Neural progenitor cell (in vitro differentiated cells): ENCODE measurements at regions not wholly inside any gene's neighbourhood (a gene's known extent, or its start where the extent isn't known, plus 50 kb on each side); places are given as distances from the start of the nearest gene placed in this dataset.

ENCODE experiments used
- CTCF ChIP-seq: fragments of 200-600 bp; sonication (generic); IDR thresholded peaks from 2 replicates; pipeline ENCODE4 v1.5.1; 2017; ENCODE audit warnings: antibody characterized with exemption, mild to moderate bottlenecking
- EZH2 ChIP-seq: fragments of 200-600 bp; sonication (generic); IDR thresholded peaks from 2 replicates; pipeline ENCODE4 v1.6.1; 2017; ENCODE audit warnings: antibody characterized with exemption, mild to moderate bottlenecking, moderate library complexity

- TF ChIP-seq EZH2, result no peak
- TF ChIP-seq CTCF, result peak; percentile 77
Measured at GRCh38 chr10:32190890-32191491, 134.8 kb upstream of the KIF5B start.
